HG03097 (cell line): ENCODE measurements at regions not wholly inside any gene's neighbourhood (a gene's known extent, or its start where the extent isn't known, plus 50 kb on each side); places are given as distances from the start of the nearest gene placed in this dataset.
"Not testable (repeated sequence)": the region's sequence is repeated elsewhere in the genome, so short reads cannot be mapped to it uniquely, and the experiment has no call there.

Experiments used
- ATAC-seq: cut with Tn5 transposase; IDR thresholded peaks from one replicate; pipeline ENCODE4 v1.9.1; 2021; ENCODE audit not compliant: unreplicated experiment, low FRiP score

DNA sequence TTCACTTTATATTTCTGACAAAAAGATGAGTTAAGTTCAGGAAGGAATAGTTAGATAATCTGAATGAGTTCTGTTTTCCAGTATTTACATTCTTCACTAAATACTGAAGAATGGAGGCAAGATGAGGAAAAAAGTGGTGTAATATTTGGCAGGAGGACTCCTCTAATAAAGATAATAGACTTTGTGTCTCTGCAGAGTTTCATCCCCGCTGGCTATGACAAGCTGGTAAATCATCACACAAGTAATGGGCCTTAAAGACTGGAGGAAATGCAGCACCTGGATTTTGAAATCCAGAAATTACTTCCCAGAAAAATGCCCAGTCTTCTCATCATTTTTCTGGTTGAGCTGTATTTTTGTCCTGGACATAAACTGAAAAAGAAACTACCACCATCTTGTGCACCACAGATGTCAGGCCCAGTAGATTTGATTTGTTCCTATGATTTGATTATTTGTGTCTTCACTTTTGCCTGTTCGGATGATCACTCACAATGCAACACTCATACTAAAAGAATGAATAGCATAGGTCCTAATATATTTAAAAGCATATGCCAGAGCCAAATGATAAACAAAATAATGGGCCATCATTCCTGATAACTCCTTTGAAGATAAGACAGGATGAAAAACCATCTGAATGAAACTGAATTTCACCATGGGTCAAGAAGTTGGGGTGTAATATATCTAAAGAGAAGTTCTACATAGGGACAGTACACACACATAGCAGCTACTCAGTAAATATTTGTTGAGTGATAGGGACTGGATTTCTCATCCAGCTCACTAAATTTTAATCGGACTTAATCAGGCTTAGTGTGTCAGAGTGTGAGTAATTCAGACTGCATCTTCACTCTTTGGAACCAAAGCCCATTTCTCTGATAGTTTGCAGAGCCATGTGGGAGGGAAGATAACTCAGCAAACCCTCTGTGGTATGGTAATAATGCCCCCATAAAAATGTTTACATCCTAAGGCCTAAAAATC, 200.5 kb downstream of the HINT1 start:
- no peak for ATAC-seq

DNA sequence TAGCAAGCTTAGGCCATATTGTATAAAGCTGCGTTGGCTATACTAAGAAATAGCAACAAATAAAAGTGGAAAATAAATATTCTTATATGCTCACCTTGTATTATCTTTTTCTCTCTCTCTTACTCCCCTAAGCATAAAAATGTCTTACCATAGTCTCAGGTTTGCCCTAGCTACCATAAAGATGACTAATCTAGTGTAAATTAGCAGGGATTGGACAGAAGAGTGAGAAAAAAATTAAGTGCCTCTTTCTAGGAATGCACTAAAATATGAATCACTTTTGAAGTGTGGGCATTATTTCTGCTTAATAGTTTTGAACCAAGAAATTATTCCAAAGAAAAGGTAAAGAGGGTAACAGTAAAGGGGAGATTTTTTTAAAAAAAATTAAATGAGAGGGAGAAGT, 201.3 kb downstream of the HINT1 start:
- no peak for ATAC-seq

DNA sequence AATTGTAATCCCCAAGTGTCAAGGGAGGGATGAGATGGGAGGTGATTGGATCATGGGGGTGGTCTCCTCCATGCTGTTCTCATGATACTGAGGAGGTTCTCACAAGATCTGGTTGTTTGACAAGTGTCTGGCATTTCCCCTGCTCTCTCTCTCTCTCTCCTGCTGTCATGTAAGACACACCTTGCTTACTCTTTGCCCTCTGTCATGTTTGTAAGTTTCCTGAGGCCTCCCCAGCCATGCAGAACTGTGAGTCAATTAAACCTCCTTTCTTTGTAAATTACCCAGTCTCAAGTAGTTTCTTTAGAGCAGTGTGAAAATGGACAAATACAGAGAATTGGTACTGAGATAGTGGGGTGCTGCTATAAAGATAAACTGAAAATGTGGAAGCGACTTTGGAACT, 207.9 kb downstream of the HINT1 start:
- no peak for ATAC-seq

DNA sequence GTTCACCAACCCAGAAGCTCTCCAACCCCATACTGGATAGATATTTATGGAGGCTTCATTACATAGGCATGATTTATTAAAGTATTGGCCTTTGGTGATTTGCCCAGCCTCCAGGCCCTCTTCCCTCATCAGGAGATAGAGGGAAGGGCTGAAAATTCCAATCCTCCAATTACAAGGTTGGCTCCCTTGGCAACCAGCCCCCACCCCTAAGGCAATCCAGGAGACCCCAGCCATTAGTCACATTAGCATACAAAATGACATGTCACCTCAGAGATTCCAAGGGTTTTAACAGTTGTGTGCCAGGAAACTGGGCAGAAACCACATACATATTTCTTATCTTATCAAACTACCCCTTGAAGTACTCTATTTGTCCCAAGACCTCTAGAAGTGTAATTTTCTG, 210.0 kb downstream of the HINT1 start:
- ATAC-seq, result no peak

DNA sequence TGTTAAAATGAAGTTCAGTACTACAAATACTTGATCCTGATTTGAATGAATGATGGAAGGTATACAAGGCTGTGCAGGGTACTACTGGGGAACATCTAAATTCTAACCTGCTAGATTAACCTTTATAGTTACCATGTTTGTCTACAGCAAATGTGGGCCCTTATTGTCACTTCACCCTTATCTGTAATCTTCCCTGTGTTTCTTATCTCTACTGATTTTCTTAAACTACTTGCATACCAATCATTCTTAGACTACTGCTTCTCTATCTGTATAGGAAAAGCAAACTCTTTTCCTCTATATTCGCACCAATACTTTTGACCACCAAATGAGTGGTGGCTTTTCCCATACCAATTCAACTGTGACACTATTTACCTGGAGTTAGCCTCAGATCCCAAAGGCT, 210.7 kb downstream of the HINT1 start:
- ATAC-seq, result no peak

DNA sequence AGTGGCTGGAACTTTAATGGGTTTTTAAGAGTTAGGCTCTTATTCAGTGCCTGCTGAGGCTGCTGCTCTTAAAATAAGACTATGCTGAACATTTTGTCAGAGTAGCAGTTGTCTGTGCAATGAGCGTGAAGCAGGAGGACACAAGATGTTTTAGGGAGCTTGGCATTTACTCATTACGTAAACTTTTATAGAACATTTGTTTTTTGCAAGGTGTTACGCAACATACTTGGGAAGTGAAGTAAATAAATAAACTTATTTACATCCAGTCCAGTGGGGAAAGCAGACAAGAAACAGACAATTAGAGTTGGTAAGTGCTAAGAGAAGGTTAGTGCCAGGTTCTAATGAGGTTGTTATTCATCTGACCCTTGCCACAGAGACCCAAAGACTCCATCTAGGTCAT, 226.0 kb downstream of the HINT1 start:
- ATAC-seq, result no peak

DNA sequence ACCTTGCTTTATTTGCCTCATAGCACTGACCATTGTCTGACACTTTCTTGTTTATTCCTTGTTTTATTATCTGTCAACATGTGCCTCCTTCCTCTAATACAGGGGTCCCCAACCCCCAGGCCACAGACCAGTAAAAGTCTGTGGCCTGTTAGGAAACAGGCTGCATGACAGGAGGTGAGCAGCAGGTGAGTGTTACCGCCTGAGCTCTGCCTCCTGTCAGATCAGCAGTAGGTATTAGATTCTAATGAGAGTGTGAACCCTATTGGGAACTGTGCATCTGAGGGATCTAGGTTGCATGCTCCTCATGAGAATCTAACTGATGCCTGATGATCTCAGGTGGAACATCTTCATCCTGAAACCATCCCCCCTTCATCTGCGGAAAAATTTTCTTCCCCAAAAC, 228.0 kb downstream of the HINT1 start:
- ATAC-seq, result no peak

DNA sequence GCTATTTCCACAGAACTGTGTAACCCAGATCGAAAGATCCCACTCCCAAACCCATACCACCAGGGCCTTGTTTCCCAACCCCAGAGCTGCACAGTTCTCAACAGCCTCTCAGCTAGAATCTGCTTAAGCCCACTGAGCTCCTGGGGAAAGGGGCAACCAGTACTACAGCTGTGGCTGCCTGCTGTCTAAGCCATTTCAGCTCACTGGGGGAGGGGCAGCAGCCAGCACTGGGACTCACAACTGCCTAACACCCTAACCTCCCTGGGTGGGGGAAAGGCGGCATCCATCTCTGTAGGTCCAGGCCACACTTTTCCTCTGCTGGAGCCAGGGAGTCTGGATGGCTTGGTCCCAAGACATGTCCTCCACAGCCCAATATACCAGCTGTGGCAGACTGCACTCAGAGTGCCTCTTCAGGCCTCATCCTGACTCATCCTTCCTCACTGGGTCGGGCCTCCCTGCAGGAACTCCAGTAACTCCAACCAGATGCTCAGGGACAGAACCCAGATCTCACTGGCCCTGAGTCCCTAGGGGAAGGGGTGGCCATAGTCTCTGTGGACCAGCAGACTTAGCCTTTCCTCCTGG, 241.4 kb downstream of the HINT1 start:
- no peak for ATAC-seq

DNA sequence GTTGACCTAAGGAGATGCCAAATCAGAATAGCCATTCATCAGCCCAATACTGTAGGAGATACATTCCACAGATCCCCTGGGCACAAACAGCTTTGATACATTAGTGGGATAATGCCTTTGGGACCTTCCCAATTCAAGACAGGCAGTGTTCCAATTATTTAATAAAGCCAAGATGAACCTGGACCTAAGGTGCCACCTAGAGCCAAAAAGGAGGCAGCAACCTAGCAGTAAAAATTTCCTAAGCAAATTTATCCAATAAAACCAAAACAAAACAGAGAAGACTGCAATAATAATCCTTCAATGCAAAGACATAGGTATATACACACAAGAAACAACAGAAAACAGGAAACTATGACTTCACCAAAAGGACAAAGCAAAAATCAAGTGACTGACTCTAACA, 253.0 kb downstream of the HINT1 start:
- ATAC-seq, result no peak

DNA sequence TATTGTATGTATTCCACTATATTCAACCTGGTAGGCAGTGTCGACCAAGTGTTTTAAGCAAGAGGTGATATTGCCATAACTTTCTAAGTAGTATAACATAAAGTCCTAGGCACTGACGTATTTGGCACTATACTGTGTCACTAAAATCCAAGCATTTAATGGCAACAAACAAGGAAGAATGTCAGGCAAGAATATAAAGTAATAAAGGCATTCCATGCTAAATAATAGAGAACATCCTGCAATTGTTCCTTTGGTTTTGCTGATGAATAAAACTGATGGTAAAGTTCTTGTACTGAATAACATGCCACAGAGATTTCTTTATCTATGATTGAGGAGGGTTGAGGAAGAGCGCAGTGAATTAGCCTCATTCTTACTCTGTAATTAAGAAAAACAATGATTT, 256.9 kb downstream of the HINT1 start:
- no peak for ATAC-seq

DNA sequence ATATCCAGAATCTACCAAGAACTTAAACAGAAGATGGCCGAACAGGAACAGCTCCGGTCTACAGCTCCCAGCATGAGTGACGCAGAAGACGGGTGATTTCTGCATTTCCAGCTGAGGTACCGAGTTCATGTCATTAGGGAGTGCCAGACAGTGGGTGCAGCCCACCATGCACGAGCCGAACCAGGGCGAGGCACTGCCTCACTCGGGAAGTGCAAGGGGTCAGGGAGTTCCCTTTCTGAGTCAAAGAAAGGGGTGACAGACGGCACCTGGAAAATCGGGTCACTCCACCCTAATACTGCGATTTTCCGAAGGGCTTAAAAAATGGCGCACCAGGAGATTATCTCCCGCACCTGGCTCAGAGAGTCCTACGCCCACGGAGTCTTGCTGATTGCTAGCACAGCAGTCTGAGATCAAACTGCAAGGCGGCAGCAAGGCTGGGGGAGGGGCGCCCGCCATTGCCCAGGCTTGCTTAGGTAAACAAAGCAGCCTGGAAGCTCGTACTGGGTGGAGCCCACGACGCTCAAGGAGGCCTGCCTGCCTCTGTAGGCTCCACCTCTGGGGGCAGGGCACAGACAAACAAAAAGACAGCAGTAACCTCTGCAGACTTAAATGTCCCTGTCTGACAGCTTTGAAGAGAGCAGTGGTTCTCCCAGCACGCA, 267.4 kb downstream of the HINT1 start:
- not testable (repeated sequence) for ATAC-seq

DNA sequence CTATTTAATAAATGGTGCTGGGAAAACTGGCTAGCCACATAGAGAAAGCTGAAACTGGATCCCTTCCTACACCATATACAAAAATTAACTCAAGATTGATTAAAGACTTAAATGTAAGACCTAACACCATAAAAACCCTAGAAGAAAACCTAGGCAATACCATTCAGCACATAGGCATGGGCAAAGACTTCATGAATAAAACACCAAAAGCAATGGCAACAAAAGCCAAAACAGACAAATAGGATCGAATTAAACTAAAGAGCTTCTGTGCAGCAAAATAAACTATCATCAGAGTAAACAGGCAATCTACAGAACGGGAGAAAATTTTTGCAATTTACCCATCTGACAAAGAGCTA, 267.9 kb downstream of the HINT1 start:
- ATAC-seq, result not testable (repeated sequence)

DNA sequence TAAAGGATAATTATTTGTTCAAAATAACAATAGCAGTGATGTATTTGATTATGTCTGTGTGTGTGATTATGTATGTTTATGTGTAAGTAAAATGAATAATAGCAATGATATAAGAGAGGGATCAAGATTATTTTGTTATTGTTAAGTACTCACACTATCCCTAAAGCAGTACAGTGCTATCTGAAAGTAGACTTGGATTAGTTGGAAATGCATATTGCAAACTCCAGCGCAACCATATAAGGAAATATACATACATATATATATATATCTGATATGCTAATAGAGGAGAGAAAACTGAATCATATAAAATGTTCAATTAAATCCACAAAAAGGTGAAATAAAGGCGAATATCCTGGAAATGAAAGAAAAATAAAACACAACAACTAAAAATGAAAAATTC, 268.4 kb downstream of the HINT1 start:
- ATAC-seq, result no peak

DNA sequence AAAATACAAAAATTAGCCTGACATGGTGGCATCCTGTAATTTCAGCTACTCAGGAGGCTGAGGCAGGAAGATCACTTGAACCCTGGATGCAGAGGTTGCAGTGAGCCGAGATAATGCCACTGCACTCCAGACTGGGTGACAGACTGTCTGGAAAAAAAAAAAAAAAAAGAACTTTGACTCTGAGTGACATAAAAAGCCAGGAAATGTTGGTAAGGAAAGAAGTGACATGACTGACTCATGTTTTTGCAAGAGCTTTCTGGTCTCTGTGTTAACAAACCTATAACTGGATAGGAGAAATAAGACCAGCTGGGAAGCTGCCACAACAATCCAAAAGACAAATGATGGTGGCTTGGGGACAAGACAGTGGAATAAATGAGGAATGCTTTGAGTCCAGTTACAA, 272.1 kb downstream of the HINT1 start:
- no peak for ATAC-seq

DNA sequence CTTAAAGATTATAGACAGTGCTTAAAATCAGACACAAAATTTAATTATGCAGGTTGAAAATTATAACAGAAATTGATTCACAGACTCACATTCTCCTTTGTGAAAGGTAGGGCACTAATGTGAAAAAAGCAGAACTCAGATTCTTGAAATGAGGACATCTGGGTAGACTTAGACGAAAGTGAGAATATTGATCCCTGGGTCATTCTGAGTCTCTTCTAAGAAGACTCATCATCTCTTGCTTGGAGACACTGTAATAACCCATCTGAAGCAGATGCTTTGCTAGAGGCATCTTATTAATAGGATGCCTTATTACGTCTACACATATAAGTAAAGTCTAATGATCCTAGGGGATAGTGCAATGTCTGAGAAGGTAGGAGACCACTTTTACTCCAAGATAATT, 274.4 kb downstream of the HINT1 start:
- no peak for ATAC-seq

DNA sequence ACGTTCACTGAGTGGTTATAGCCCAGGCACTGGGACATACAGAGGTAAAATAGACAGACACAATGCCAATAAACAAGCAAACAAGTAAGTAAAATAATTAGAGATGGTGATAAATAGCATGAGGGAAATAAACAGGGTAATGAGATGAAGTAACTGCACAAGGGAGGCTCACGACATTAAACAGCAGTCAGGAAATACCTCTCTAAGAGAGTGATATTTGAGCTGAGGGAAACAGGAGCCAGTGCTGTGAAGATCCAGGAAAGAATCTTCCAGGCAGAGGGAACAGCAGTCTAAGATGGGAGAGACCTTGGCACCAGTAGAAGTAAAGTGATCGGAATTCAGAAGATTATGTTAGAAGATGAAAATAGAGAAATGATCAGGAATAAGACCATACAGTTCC, 279.4 kb downstream of the HINT1 start:
- ATAC-seq, result no peak

DNA sequence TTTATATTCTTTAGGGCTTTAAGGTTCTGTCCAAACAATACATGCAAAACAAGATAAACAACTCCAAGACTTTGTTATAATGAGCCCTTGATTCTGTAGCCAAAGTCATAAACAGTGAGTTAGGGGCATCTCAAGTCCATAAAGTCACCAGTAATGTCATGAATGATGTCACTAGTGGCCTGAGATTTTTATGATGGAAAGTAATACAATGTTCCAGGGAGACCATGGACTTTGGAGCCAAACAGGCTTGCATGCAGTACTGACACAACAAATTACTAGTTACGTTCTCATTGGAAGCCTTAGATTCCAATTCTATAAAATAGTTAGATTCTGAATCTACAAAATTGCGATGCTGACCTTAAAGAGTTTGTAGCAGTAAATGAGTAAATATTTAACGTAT, 280.0 kb downstream of the HINT1 start:
- ATAC-seq, result no peak

DNA sequence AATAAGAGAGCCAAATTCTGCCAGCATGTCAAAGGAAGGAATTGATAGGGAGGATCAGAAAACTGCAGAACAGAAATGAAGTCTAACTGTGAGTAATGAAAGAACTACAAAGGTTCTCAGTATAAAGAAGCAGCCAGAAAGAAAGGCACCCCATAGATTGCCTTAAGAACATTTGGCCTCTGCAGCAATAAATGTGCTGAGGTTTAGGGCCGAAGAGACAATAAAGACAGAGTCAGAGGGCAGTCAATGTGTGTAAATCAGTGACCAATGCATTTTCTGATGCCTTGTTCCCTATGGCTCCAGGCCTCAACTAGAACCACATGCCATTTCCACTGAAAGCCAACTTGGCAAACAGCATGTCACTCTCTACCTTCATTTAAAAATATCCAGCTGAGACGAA, 281.0 kb downstream of the HINT1 start:
- ATAC-seq, result no peak

DNA sequence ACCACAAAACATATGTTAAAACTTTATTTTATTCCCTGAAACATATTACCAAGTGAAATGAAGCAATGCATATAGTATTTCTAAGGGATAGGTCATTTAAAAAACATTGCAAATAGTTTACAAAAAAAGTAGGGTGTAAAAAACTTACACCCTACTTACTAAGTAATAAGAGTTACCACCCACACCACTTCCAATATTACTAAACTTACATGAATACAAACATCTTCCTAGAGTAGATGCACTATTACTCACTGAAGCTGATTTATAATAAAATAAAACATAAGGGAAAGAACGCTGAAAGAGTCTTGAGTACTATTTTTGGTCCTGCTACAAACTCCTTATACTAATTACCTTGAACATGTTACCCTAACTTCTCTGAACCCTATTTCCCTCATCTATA, 289.4 kb downstream of the HINT1 start:
- no peak for ATAC-seq

DNA sequence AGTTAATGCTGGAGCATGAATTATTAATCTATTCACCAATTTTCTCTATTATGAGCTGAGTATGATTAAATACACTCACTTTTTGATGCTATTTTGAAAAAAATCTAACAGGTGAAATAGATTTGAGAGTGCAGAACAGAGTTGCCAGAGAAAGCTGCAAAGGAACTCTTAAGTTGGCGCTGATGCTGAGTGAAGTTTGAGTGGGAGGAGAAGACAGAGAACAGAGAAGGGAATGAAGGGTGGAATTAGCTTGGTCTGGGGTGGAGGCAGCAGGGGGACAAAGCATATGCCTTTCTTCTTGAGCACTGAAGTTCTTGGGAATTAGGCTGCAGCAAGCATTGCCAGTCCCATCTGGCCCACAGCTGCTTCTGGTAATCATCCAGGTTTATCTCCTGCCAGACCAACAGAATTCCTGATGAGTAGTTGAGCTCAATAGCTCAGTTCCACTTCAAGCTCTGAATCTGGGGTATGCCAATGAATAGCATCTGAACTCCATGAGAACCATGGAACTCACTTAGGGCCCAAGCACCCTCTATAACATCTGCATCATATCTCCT, 290.1 kb downstream of the HINT1 start:
- no peak for ATAC-seq

DNA sequence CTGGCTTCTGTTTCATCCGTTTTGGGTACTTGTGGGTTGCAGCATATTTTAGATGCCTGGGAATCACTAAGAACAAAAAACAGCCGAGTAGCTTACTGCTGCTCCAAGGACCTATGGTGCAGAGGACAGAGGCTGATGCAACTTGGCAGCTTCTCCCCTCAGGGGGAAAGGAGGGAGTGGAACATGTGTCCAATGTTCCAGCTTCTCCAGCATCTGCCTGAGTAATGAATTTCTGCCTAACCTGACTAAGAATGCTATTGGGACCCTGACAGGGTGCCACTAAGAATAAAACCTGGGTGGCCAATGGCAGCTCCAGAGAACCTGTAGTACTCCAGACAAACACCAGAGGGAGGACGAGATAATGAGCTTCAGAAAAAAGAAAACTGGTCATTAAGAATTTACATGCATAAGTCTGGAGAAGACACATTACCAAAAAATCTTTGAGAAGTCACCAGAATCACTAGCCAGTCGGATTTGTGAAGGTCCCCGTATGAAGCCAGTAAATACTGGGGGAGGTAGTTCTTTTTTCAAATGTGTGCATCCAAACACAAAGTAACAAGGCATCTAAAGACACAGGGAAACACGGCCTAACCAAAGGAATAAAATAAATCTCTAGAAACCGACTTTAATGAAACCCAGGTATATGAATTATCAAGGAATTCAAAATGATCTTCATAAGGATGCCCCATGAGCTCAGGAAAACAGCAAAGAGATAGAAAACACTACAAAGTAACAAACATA, 293.5 kb downstream of the HINT1 start:
- ATAC-seq, result peak; percentile 84
